NT2/D1 (cell line): ENCODE measurements at regions not wholly inside any gene's neighbourhood (a gene's known extent, or its start where the extent isn't known, plus 50 kb on each side); places are given as distances from the start of the nearest gene placed in this dataset.

Experiments
- SUZ12 ChIP-seq: IDR thresholded peaks from 2 replicates; pipeline ENCODE4 v1.6.1; 2011; ENCODE audit not compliant: insufficient read length, insufficient read depth; ENCODE audit errors: extremely low read depth
- ZNF274 ChIP-seq: IDR thresholded peaks from 2 replicates; pipeline ENCODE4 v1.6.1; 2011; ENCODE audit warnings: mild to moderate bottlenecking, low read depth, low read length

- TF ChIP-seq SUZ12, result no peak
- no peak for TF ChIP-seq ZNF274
These were observed 317.5 kb upstream of the MARCKS start for GRCh38 chr6:113539623-113540022.
